ENCODE measurements at regions not wholly inside any gene's neighbourhood (a gene's known extent, or its start where the extent isn't known, plus 50 kb on each side); places are given as distances from the start of the nearest gene placed in this dataset.

GRCh38 chr11:97961431-97961830 is 1059.3 kb upstream of the CNTN5 start:
- Histone ChIP-seq H3K9me3 (no peaks in the 10 kb centered on the region), H3K4me1 (no peaks in the 10 kb centered on the region), H3K36me3 (no peaks in the 10 kb centered on the region), H3K27me3 (no peaks in the 10 kb centered on the region), H3K4me3 (no peak overlapping the region), H3K27ac (no peak overlapping the region)
- no peak for TF ChIP-seq CTCF (IDR thresholded peaks at IDR 0.05)
- intact Hi-C loops (cut with DNase I), result no loop called here
- no peak for DNase-seq (ENCODE audit: low spot score in 2 of 2)

- Histone ChIP-seq H3K9me3 (no peaks in the 10 kb centered on the region), H3K4me3 (no peak overlapping the region), H3K4me1 (no peaks in the 10 kb centered on the region), H3K27ac (no peak overlapping the region), H3K27me3 (no peaks in the 10 kb centered on the region), H3K36me3 (no peaks in the 10 kb centered on the region)
- TF ChIP-seq CTCF (IDR thresholded peaks at IDR 0.05), result no peak
- DNase-seq (ENCODE audit: low spot score in 2 of 2), result no peak
- intact Hi-C loops (cut with DNase I), result no loop called here
Measured at GRCh38 chr11:97962758-97963157, 1058.0 kb upstream of the CNTN5 start.

GRCh38 chr11:97963528-97964331 is 1057.0 kb upstream of the CNTN5 start:
- no peak overlapping the region for H3K4me3 ChIP-seq
- H3K36me3 ChIP-seq, result no peaks in the 10 kb centered on the region
- no peak for DNase-seq (ENCODE audit: low spot score in 2 of 2)
- no peak overlapping the region for H3K27ac ChIP-seq
- H3K27me3 ChIP-seq, result no peaks in the 10 kb centered on the region
- intact Hi-C loops (cut with DNase I), result no loop called here
- no peak for TF ChIP-seq CTCF (IDR thresholded peaks at IDR 0.05)
- H3K9me3 ChIP-seq, result no peaks in the 10 kb centered on the region
- no peaks in the 10 kb centered on the region for H3K4me1 ChIP-seq

- Histone ChIP-seq H3K9me3 (no peaks in the 10 kb centered on the region), H3K4me3 (no peak overlapping the region), H3K36me3 (no peaks in the 10 kb centered on the region), H3K27ac (no peak overlapping the region), H3K4me1 (no peaks in the 10 kb centered on the region), H3K27me3 (no peaks in the 10 kb centered on the region)
- intact Hi-C loops (cut with DNase I), result no loop called here
- DNase-seq (ENCODE audit: low spot score in 2 of 2), result no peak
- TF ChIP-seq CTCF (IDR thresholded peaks at IDR 0.05), result no peak
Measured at GRCh38 chr11:97964332-97965004, 1056.3 kb upstream of the CNTN5 start.

GRCh38 chr11:97965849-97966646 is 1054.7 kb upstream of the CNTN5 start:
- Histone ChIP-seq H3K27ac (no peak overlapping the region), H3K36me3 (no peaks in the 10 kb centered on the region), H3K4me3 (no peak overlapping the region), H3K4me1 (no peaks in the 10 kb centered on the region), H3K27me3 (no peaks in the 10 kb centered on the region), H3K9me3 (no peaks in the 10 kb centered on the region)
- DNase-seq (ENCODE audit: low spot score in 2 of 2), result no peak
- intact Hi-C loops (cut with DNase I), result no loop called here
- TF ChIP-seq CTCF (IDR thresholded peaks at IDR 0.05), result no peak

All from ascending aorta (tissue), 2 donors.